ENCODE measurements at regions not wholly inside any gene's neighbourhood (a gene's known extent, or its start where the extent isn't known, plus 50 kb on each side); places are given as distances from the start of the nearest gene placed in this dataset.

DNA sequence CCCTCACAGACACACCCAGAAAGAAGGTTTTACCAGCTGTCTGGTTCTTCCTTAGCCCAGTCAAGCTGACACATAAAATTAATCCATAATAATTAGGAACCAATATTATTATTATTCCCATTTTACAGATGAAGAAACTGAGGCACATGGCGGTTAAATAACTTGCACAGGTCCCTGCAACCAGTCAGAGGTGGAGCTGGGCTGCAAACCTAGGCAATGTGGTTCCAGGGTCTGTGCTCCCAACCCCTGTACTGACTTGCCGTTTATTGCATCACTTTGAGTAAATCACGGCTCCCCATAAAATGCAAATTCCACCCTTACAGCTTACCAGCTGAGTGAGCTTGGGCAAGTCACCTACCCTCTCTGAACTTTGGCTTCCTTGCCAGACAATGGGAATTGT, 179.2 kb upstream of the POU3F1 start:
- TF ChIP-seq, protein P1, sequence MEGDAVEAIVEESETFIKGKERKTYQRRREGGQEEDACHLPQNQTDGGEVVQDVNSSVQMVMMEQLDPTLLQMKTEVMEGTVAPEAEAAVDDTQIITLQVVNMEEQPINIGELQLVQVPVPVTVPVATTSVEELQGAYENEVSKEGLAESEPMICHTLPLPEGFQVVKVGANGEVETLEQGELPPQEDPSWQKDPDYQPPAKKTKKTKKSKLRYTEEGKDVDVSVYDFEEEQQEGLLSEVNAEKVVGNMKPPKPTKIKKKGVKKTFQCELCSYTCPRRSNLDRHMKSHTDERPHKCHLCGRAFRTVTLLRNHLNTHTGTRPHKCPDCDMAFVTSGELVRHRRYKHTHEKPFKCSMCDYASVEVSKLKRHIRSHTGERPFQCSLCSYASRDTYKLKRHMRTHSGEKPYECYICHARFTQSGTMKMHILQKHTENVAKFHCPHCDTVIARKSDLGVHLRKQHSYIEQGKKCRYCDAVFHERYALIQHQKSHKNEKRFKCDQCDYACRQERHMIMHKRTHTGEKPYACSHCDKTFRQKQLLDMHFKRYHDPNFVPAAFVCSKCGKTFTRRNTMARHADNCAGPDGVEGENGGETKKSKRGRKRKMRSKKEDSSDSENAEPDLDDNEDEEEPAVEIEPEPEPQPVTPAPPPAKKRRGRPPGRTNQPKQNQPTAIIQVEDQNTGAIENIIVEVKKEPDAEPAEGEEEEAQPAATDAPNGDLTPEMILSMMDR (IDR thresholded peaks at IDR 0.05; ENCODE audit: low read length) = no peak
- TF ChIP-seq EZH2 (IDR thresholded peaks at IDR 0.05; ENCODE audit: borderline replicate concordance, low read length) = no peak

Measured in OCI-LY1 (cell line).